Gastroesophageal sphincter (tissue), 4 donors: ENCODE measurements at regions not wholly inside any gene's neighbourhood (a gene's known extent, or its start where the extent isn't known, plus 50 kb on each side); places are given as distances from the start of the nearest gene placed in this dataset.

Source experiments
- ATAC-seq: fragments of 150-250 bp; one replicate; pipeline ENCODE4 v1.9.1; 2016; ENCODE audit warnings: mild to moderate bottlenecking, moderate library complexity
- H3K27ac ChIP-seq, 4 donors: fragments of 200-600 bp; sonication (generic) in 3 of 4; 1 replicate in 3 of 4; 2 replicates in 1 of 4; pipeline ENCODE4 v1.5.1; 2016 to 2019
- H3K27me3 ChIP-seq: fragments of 200-600 bp; sonication (generic); one replicate; pipeline ENCODE4 v1.5.1; 2019
- H3K36me3 ChIP-seq, 2 donors: fragments of 200-600 bp; sonication (generic); one replicate each; pipeline ENCODE4 v1.5.1; 2019; ENCODE audit warnings: control low read depth in 1 of 2
- H3K4me1 ChIP-seq, 3 donors: fragments of 200-600 bp; sonication (generic); 1 replicate in 2 of 3; 2 replicates in 1 of 3; pipeline ENCODE4 v1.5.1; 2016 to 2019; ENCODE audit warnings: control low read depth in 2 of 3
- H3K4me3 ChIP-seq, 2 donors: fragments of 200-600 bp; sonication (generic); one replicate each; pipeline ENCODE4 v1.5.1; 2019; ENCODE audit warnings: mild to moderate bottlenecking in 1 of 2, moderate library complexity in 1 of 2
- H3K9me3 ChIP-seq, 3 donors: fragments of 200-600 bp; sonication (generic); one replicate each; pipeline ENCODE4 v1.5.1; 2017 to 2019; ENCODE audit warnings: control low read depth in 2 of 3
- CTCF ChIP-seq, 4 experiments: fragments of 200-600 bp in 2 of 4; fragments of 450-650 bp in 2 of 4; sonication (generic) in 1 of 4; IDR thresholded peaks; one replicate each; pipeline ENCODE4 v1.5.1; 2017 to 2019; ENCODE audit warnings: antibody characterized with exemption in 4 of 4, mild to moderate bottlenecking in 2 of 4, moderate library complexity in 2 of 4
- EP300 ChIP-seq: sonication (generic); formaldehyde crosslinking; IDR thresholded peaks from one replicate; pipeline ENCODE4 v1.6.1; 2017; ENCODE audit warnings: antibody characterized with exemption, mild to moderate bottlenecking
- POLR2A ChIP-seq, 2 donors: fragments of 450-650 bp; IDR thresholded peaks; one replicate each; pipeline ENCODE4 v1.6.1; 2017; ENCODE audit warnings: antibody characterized with exemption in 2 of 2, mild to moderate bottlenecking in 2 of 2, moderate library complexity in 1 of 2
- POLR2AphosphoS5 ChIP-seq: sonication (generic); formaldehyde crosslinking; IDR thresholded peaks from one replicate; pipeline ENCODE4 v1.6.1; 2017; ENCODE audit warnings: antibody characterized with exemption
- WGBS, 2 donors: methylation state at CpG; one replicate each; pipeline ENCODE4 v1.1.5; 2018; ENCODE audit warnings: low coverage in 1 of 2; 5-methylcytosine and 5-hydroxymethylcytosine counted together

- H3K27me3 ChIP-seq: no peaks in the 10 kb centered on the region
- no peak for TF ChIP-seq POLR2A (IDR thresholded peaks at IDR 0.05)
- TF ChIP-seq POLR2AphosphoS5: no peak
- TF ChIP-seq CTCF (IDR thresholded peaks at IDR 0.05): no peak
- TF ChIP-seq EP300: no peak
- 86 to 93% methylated on average over 1 of the region's 1 CpG for WGBS, 2 donors
Observed at GRCh38 chr3:107013641-107014040, 363.6 kb upstream of the CCDC54 start.

GRCh38 chr3:107024551-107025026 is 352.6 kb upstream of the CCDC54 start:
- H3K27ac ChIP-seq: no peak overlapping the region
- 23 to 25% methylated on average over 2 of the region's 2 CpGs for WGBS, 2 donors
- TF ChIP-seq POLR2A (IDR thresholded peaks at IDR 0.05) (no peak), CTCF (IDR thresholded peaks at IDR 0.05) (no peak), EP300 (no peak), POLR2AphosphoS5 (no peak)
- no peaks in the 10 kb centered on the region for H3K36me3 ChIP-seq
- H3K9me3 ChIP-seq: no peaks in the 10 kb centered on the region
- H3K4me1 ChIP-seq: no peaks in the 10 kb centered on the region
- no peak overlapping the region for H3K4me3 ChIP-seq
- ATAC-seq: no peak
- no peaks in the 10 kb centered on the region for H3K27me3 ChIP-seq

More at GRCh38 chr3:107013641-107014040, 363.6 kb upstream of the CCDC54 start:
- peaks cover 0 to 4% (median 0%) of the 10 kb centered on the region in 3 donors for H3K9me3 ChIP-seq
- H3K4me1 ChIP-seq: no peaks in the 10 kb centered on the region
- no peak overlapping the region for H3K4me3 ChIP-seq
- no peaks in the 10 kb centered on the region for H3K36me3 ChIP-seq
- H3K27ac ChIP-seq: no peak overlapping the region
- ATAC-seq: no peak

GRCh38 chr3:107025961-107026360 is 351.3 kb upstream of the CCDC54 start:
- no peaks in the 10 kb centered on the region for H3K27me3 ChIP-seq
- H3K36me3 ChIP-seq: no peaks in the 10 kb centered on the region
- no peak for ATAC-seq
- H3K9me3 ChIP-seq: no peaks in the 10 kb centered on the region
- no peak overlapping the region for H3K27ac ChIP-seq
- no peak overlapping the region for H3K4me3 ChIP-seq
- no peaks in the 10 kb centered on the region for H3K4me1 ChIP-seq
- WGBS, 2 donors: 48 to 59% methylated on average over 3 of the region's 3 CpGs
- TF ChIP-seq POLR2AphosphoS5 (no peak), CTCF (IDR thresholded peaks at IDR 0.05) (no peak)

- no peaks in the 10 kb centered on the region for H3K9me3 ChIP-seq
- H3K4me3 ChIP-seq: no peak overlapping the region
- H3K27me3 ChIP-seq: no peaks in the 10 kb centered on the region
- H3K36me3 ChIP-seq: no peaks in the 10 kb centered on the region
- 67 to 100% methylated on average over 1 of the region's 1 CpG for WGBS, 2 donors
- no peak for ATAC-seq
- no peak overlapping the region for H3K27ac ChIP-seq
- TF ChIP-seq CTCF (IDR thresholded peaks at IDR 0.05) (no peak), POLR2AphosphoS5 (no peak), EP300 (no peak), POLR2A (IDR thresholded peaks at IDR 0.05) (no peak)
- H3K4me1 ChIP-seq: no peaks in the 10 kb centered on the region
Observed at GRCh38 chr3:107028086-107028485, 349.2 kb upstream of the CCDC54 start.

GRCh38 chr3:107028626-107029025 is 348.6 kb upstream of the CCDC54 start:
- no peaks in the 10 kb centered on the region for H3K36me3 ChIP-seq
- no peak overlapping the region for H3K4me3 ChIP-seq
- no peak for TF ChIP-seq POLR2A (IDR thresholded peaks at IDR 0.05)
- no peak for TF ChIP-seq EP300
- no peak for TF ChIP-seq CTCF (IDR thresholded peaks at IDR 0.05)
- TF ChIP-seq POLR2AphosphoS5: no peak
- H3K27me3 ChIP-seq: no peaks in the 10 kb centered on the region
- no peak for ATAC-seq
- no peak overlapping the region for H3K27ac ChIP-seq
- H3K9me3 ChIP-seq: no peaks in the 10 kb centered on the region
- H3K4me1 ChIP-seq: no peaks in the 10 kb centered on the region
- 73 to 78% methylated on average over 1 of the region's 1 CpG for WGBS, 2 donors
